Neuronal stem cell (in vitro differentiated cells): ENCODE measurements at regions not wholly inside any gene's neighbourhood (a gene's known extent, or its start where the extent isn't known, plus 50 kb on each side); places are given as distances from the start of the nearest gene placed in this dataset.

Source experiments
- DNase-seq: peaks from one replicate; pipeline ENCODE4 v3.0.0-alpha.2; 2013; ENCODE audit warnings: low spot score
- H2AFZ ChIP-seq: one replicate; pipeline ENCODE4 v1.6.1; 2013; ENCODE audit warnings: mild to moderate bottlenecking, low read length, inconsistent platforms
- H2AK5ac ChIP-seq: 2 replicates; pipeline ENCODE4 v1.6.1; 2013; ENCODE audit warnings: low read depth, mild to moderate bottlenecking, inconsistent platforms, low read length, moderate library complexity, mixed read lengths
- H2BK120ac ChIP-seq: 2 replicates; pipeline ENCODE4 v1.6.1; 2013; ENCODE audit warnings: low read depth, mild to moderate bottlenecking, inconsistent platforms, low read length, moderate library complexity, mixed read lengths
- H2BK12ac ChIP-seq: one replicate; pipeline ENCODE4 v1.6.1; 2013; ENCODE audit warnings: low read length, inconsistent platforms
- H2BK15ac ChIP-seq: 2 replicates; pipeline ENCODE4 v1.6.1; 2013; ENCODE audit warnings: mild to moderate bottlenecking, low read length, inconsistent platforms, mixed read lengths
- H2BK5ac ChIP-seq: one replicate; pipeline ENCODE4 v1.6.1; 2013; ENCODE audit warnings: inconsistent platforms, mild to moderate bottlenecking, low read length, moderate library complexity
- H3K14ac ChIP-seq: one replicate; pipeline ENCODE4 v1.6.1; 2013; ENCODE audit warnings: low read length, inconsistent platforms
- H3K18ac ChIP-seq: 2 replicates; pipeline ENCODE4 v1.6.1; 2013; ENCODE audit warnings: low read length, inconsistent platforms
- H3K23ac ChIP-seq: 2 replicates; pipeline ENCODE4 v1.6.1; 2013; ENCODE audit warnings: low read depth, mild to moderate bottlenecking, mixed read lengths, low read length, inconsistent platforms; ENCODE audit not compliant: poor library complexity
- H3K27ac ChIP-seq: replicated peaks from 3 replicates; pipeline ENCODE4 v1.5.1; 2013; ENCODE audit warnings: low read length, inconsistent platforms
- H3K27me3 ChIP-seq, 3 experiments: 2 replicates each; pipeline ENCODE4 v1.6.1; 2013; ENCODE audit warnings: low read length in 3 of 3, mild to moderate bottlenecking in 2 of 3, inconsistent platforms in 1 of 3, low read depth in 1 of 3, mixed read lengths in 1 of 3, moderate library complexity in 1 of 3; ENCODE audit not compliant: control insufficient read depth in 3 of 3, insufficient read depth in 3 of 3
- H3K36me3 ChIP-seq, 2 donors: replicated peaks in 1 of 2; 2 replicates each; pipeline ENCODE4 v1.6.1; 2013; ENCODE audit warnings: low read length in 2 of 2; ENCODE audit not compliant: control insufficient read depth in 2 of 2, insufficient read depth in 2 of 2
- H3K4ac ChIP-seq: 2 replicates; pipeline ENCODE4 v1.6.1; 2013; ENCODE audit warnings: inconsistent platforms, mild to moderate bottlenecking, low read length, moderate library complexity
- H3K4me1 ChIP-seq, 2 donors: 1 replicate in 1 of 2; 2 replicates in 1 of 2; pipeline ENCODE4 v1.6.1; 2013; ENCODE audit warnings: low read length in 2 of 2, low read depth in 1 of 2; ENCODE audit not compliant: control insufficient read depth in 2 of 2, insufficient read depth in 1 of 2
- H3K4me2 ChIP-seq: one replicate; pipeline ENCODE4 v1.6.1; 2013; ENCODE audit warnings: mild to moderate bottlenecking, low read length, inconsistent platforms; ENCODE audit not compliant: insufficient read depth, poor library complexity, severe bottlenecking
- H3K4me3 ChIP-seq, 2 donors: 2 replicates each; pipeline ENCODE4 v1.5.1; 2013; ENCODE audit warnings: low read length in 2 of 2, mild to moderate bottlenecking in 2 of 2, inconsistent platforms in 1 of 2, moderate library complexity in 1 of 2
- H3K79me1 ChIP-seq: one replicate; pipeline ENCODE4 v1.6.1; 2013; ENCODE audit warnings: low read depth, mild to moderate bottlenecking, inconsistent platforms, low read length, moderate library complexity
- H3K9ac ChIP-seq: one replicate; pipeline ENCODE4 v1.6.1; 2013; ENCODE audit warnings: mild to moderate bottlenecking, low read depth, low read length, inconsistent platforms; ENCODE audit not compliant: poor library complexity
- H3K9me3 ChIP-seq, 2 donors: replicated peaks in 1 of 2; 2 replicates each; pipeline versions ENCODE3 to v1.6.1; 2013; ENCODE audit warnings: low read length in 2 of 2, mild to moderate bottlenecking in 2 of 2, inconsistent platforms in 1 of 2, low read depth in 1 of 2, mixed read lengths in 1 of 2, moderate library complexity in 1 of 2; ENCODE audit not compliant: control insufficient read depth in 2 of 2, insufficient read depth in 1 of 2
- H4K8ac ChIP-seq: one replicate; pipeline ENCODE4 v1.6.1; 2013; ENCODE audit warnings: low read depth, mild to moderate bottlenecking, inconsistent platforms, low read length, moderate library complexity
- H4K91ac ChIP-seq: one replicate; pipeline ENCODE4 v1.6.1; 2013; ENCODE audit warnings: low read length, low read depth, mild to moderate bottlenecking, inconsistent platforms; ENCODE audit not compliant: poor library complexity
- WGBS, 2 donors: extraction: QIAGEN DNeasy Blood & Tissue Kit; methylation state at CpG; one replicate each; pipeline ENCODE4 v1.1.7; 2013; ENCODE audit warnings: missing lambda C conversion rate in 2 of 2, mixed read lengths in 1 of 2; ENCODE audit not compliant: insufficient read length in 2 of 2, insufficient replicate concordance in 1 of 2; ENCODE audit errors: extremely low coverage in 2 of 2; 5-methylcytosine and 5-hydroxymethylcytosine counted together

DNA sequence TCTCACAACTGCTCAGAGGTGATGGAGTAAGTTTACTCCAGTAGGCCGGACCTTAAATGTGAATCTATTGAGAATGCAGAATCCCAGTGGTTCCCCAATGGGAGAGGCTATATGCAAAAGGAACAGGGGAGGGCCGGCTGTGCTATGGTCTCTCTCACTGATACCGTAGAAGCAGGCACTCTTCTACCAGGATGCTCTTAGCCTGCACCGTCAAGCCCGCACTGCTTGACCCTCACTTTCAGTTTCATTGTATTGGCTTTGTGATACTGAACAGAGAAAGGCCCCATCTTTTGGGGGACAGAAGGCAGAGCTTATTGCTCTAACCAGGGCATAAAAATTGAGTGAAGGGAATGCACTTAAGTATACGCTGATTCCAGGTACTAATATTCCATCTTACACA lies 615.0 kb upstream of the RGMB start:
- WGBS, 2 donors: no CpG with 5 or more reads among the region's 6 CpGs
- H3K9me3 ChIP-seq: peaks cover 0 to 5% of the 10 kb centered on the region in 2 donors

DNA sequence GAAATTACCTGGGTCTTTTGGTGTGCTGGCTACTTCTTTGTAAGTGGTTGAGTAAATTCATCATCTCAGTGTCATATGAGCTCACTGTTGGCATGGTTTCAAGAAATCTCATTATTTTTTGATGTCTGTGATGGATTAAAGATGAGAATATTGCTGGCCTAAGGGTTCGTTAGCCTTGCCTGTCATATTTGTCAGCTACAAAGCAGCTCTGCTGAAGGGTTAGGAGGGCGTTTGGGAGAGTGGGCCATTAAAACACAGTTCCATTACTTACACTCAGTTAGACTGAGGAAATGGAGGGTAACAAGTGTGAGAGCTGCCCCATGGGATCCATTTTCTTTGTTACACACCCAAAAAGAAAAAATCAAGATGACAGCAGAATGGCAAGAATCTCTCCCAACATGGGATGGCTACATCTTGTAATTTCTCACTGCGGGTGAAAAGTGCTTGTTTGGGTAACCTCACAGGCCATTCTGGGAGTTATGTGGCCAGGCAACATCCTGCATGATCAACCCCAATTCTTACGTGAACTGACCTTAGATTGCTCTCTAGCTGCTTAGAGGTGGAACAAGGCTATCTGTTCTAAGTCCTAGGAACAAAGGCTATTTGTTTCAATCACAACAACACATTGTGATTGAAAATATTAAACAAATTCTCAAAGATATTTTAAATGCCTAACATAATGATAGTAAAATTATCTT lies 609.5 kb upstream of the RGMB start:
- H3K9ac ChIP-seq: no peak overlapping the region
- no peak for DNase-seq
- no peak overlapping the region for H2BK120ac ChIP-seq
- H3K9me3 ChIP-seq: peaks cover 0 to 7% of the 10 kb centered on the region in 2 donors
- H3K14ac ChIP-seq: no peak overlapping the region
- no peak overlapping the region for H4K8ac ChIP-seq
- no peak overlapping the region for H4K91ac ChIP-seq
- H3K4me2 ChIP-seq: no peak overlapping the region
- no peak overlapping the region for H3K4me3 ChIP-seq
- no peak overlapping the region for H2BK15ac ChIP-seq
- H2AFZ ChIP-seq: peak overlapping the region; percentile 47
- H3K27me3 ChIP-seq: no peaks in the 10 kb centered on the region
- H3K18ac ChIP-seq: no peak overlapping the region
- no peak overlapping the region for H3K23ac ChIP-seq
- H2BK5ac ChIP-seq: no peak overlapping the region
- H2BK12ac ChIP-seq: no peak overlapping the region
- no peak overlapping the region for H3K27ac ChIP-seq
- no peak overlapping the region for H3K4ac ChIP-seq
- no peaks in the 10 kb centered on the region for H3K79me1 ChIP-seq
- H3K4me1 ChIP-seq: peaks cover 0 to 13% of the 10 kb centered on the region in 2 donors
- no peak overlapping the region for H2AK5ac ChIP-seq
- no CpG with 5 or more reads among the region's 4 CpGs for WGBS, 2 donors
- H3K36me3 ChIP-seq: no peaks in the 10 kb centered on the region

More for the DNA sequence above, 615.0 kb upstream of the RGMB start:
- Histone ChIP-seq H2BK5ac (no peak overlapping the region), H2AFZ (peak overlapping the region; percentile 8), H2AK5ac (no peak overlapping the region), H3K14ac (no peak overlapping the region), H3K4me1 (peaks cover 0 to 13% of the 10 kb centered on the region in 2 donors), H3K4me3 (no peak overlapping the region), H4K8ac (no peak overlapping the region), H3K27me3 (no peaks in the 10 kb centered on the region), H3K27ac (no peak overlapping the region), H4K91ac (no peak overlapping the region), H3K4me2 (no peak overlapping the region), H2BK120ac (no peak overlapping the region), H3K36me3 (no peaks in the 10 kb centered on the region), H3K23ac (no peak overlapping the region), H3K4ac (no peak overlapping the region), H3K18ac (no peak overlapping the region), H2BK12ac (no peak overlapping the region), H2BK15ac (no peak overlapping the region), H3K9ac (no peak overlapping the region), H3K79me1 (no peaks in the 10 kb centered on the region)
- DNase-seq: no peak

GRCh38 chr5:98168871-98169270 lies 604.6 kb upstream of the RGMB start:
- H2AK5ac ChIP-seq: no peak overlapping the region
- H3K23ac ChIP-seq: no peak overlapping the region
- H3K4ac ChIP-seq: no peak overlapping the region
- no peak overlapping the region for H3K14ac ChIP-seq
- no peak overlapping the region for H3K27ac ChIP-seq
- peaks cover 0 to 3% of the 10 kb centered on the region in 2 donors for H3K9me3 ChIP-seq
- DNase-seq: no peak
- no peak overlapping the region for H2BK15ac ChIP-seq
- H4K8ac ChIP-seq: no peak overlapping the region
- no peaks in the 10 kb centered on the region for H3K27me3 ChIP-seq
- H2BK12ac ChIP-seq: no peak overlapping the region
- no peak overlapping the region for H3K4me3 ChIP-seq
- H3K79me1 ChIP-seq: no peaks in the 10 kb centered on the region
- no peak overlapping the region for H2BK5ac ChIP-seq
- no peak overlapping the region for H4K91ac ChIP-seq
- no CpG with 5 or more reads among the region's 2 CpGs for WGBS, 2 donors
- H3K36me3 ChIP-seq: no peaks in the 10 kb centered on the region
- H3K18ac ChIP-seq: no peak overlapping the region
- no peak overlapping the region for H2AFZ ChIP-seq
- no peak overlapping the region for H3K4me2 ChIP-seq
- no peak overlapping the region for H3K9ac ChIP-seq
- H2BK120ac ChIP-seq: no peak overlapping the region
- no peaks in the 10 kb centered on the region for H3K4me1 ChIP-seq

- no peak overlapping the region for H3K4me3 ChIP-seq
- no peak for DNase-seq
- no peaks in the 10 kb centered on the region for H3K4me1 ChIP-seq
- no peak overlapping the region for H3K18ac ChIP-seq
- H4K91ac ChIP-seq: no peak overlapping the region
- no peak overlapping the region for H3K27ac ChIP-seq
- no peak overlapping the region for H3K23ac ChIP-seq
- H2AFZ ChIP-seq: no peak overlapping the region
- H3K79me1 ChIP-seq: no peaks in the 10 kb centered on the region
- no peak overlapping the region for H2BK12ac ChIP-seq
- H2BK15ac ChIP-seq: no peak overlapping the region
- no peak overlapping the region for H4K8ac ChIP-seq
- H3K9ac ChIP-seq: no peak overlapping the region
- no peaks in the 10 kb centered on the region for H3K36me3 ChIP-seq
- no CpG with 5 or more reads among the region's 5 CpGs for WGBS, 2 donors
- H2AK5ac ChIP-seq: no peak overlapping the region
- no peak overlapping the region for H3K4me2 ChIP-seq
- no peaks in the 10 kb centered on the region for H3K27me3 ChIP-seq
- no peak overlapping the region for H2BK120ac ChIP-seq
- no peak overlapping the region for H2BK5ac ChIP-seq
- no peaks in the 10 kb centered on the region for H3K9me3 ChIP-seq
- no peak overlapping the region for H3K4ac ChIP-seq
- no peak overlapping the region for H3K14ac ChIP-seq
Measured at GRCh38 chr5:98170994-98171393, 602.5 kb upstream of the RGMB start.
